ENCODE measurements at regions not wholly inside any gene's neighbourhood (a gene's known extent, or its start where the extent isn't known, plus 50 kb on each side); places are given as distances from the start of the nearest gene placed in this dataset.

GRCh38 chr3:189457201-189457607 is 174.0 kb upstream of the TP63 start:
- TF ChIP-seq, protein P1, sequence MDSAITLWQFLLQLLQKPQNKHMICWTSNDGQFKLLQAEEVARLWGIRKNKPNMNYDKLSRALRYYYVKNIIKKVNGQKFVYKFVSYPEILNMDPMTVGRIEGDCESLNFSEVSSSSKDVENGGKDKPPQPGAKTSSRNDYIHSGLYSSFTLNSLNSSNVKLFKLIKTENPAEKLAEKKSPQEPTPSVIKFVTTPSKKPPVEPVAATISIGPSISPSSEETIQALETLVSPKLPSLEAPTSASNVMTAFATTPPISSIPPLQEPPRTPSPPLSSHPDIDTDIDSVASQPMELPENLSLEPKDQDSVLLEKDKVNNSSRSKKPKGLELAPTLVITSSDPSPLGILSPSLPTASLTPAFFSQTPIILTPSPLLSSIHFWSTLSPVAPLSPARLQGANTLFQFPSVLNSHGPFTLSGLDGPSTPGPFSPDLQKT (IDR thresholded peaks at IDR 0.05; ENCODE audit: borderline replicate concordance, low read depth, low read length), result no peak
- TF ChIP-seq CTCF (tag by site-specific recombination; IDR thresholded peaks at IDR 0.05) (no peak), ZNF549 (tag by site-specific recombination; IDR thresholded peaks at IDR 0.05) (no peak), BCL11A (tag by site-specific recombination; IDR thresholded peaks at IDR 0.05; ENCODE audit: low read depth) (no peak)

All from HEK293 (cell line).